RWPE2 (cell line): ENCODE measurements at regions not wholly inside any gene's neighbourhood (a gene's known extent, or its start where the extent isn't known, plus 50 kb on each side); places are given as distances from the start of the nearest gene placed in this dataset.

Experiments used
- ATAC-seq: fragments of 200-7000 bp; cut with Tn5 transposase; 3 replicates; pipeline ENCODE4 v1.9.1; 2021; ENCODE audit warnings: low read depth
- DNase-seq: peaks from one replicate; pipeline ENCODE4 v3.0.0-alpha.2; 2020; ENCODE audit warnings: low spot score
- H3K27ac ChIP-seq: fragments of 450-650 bp; 2 replicates; pipeline ENCODE4 v1.5.1; 2017; ENCODE audit warnings: mild to moderate bottlenecking; ENCODE audit not compliant: poor library complexity, severe bottlenecking
- H3K27me3 ChIP-seq: fragments of 250-450 bp; sonication (Bioruptor Pico); 2 replicates; pipeline ENCODE4 v1.5.1; 2021; ENCODE audit warnings: mild to moderate bottlenecking, moderate library complexity; ENCODE audit not compliant: insufficient read depth, poor library complexity, severe bottlenecking
- H3K36me3 ChIP-seq: fragments of 250-450 bp; sonication (Bioruptor Pico); 2 replicates; pipeline ENCODE4 v1.5.1; 2020; ENCODE audit warnings: low read depth, mild to moderate bottlenecking, moderate library complexity
- H3K4me1 ChIP-seq: fragments of 250-450 bp; sonication (Bioruptor Pico); 2 replicates; pipeline ENCODE4 v1.5.1; 2021; ENCODE audit warnings: mild to moderate bottlenecking, moderate library complexity; ENCODE audit not compliant: insufficient read depth, poor library complexity, severe bottlenecking
- H3K4me3 ChIP-seq: fragments of 250-450 bp; sonication (Bioruptor Pico); 2 replicates; pipeline ENCODE4 v1.5.1; 2021; ENCODE audit warnings: mild to moderate bottlenecking, moderate library complexity; ENCODE audit not compliant: severe bottlenecking
- H3K9me3 ChIP-seq: fragments of 250-450 bp; sonication (Bioruptor Pico); 2 replicates; pipeline ENCODE4 v1.5.1; 2021; ENCODE audit warnings: mild to moderate bottlenecking, moderate library complexity; ENCODE audit not compliant: severe bottlenecking
- TF ChIP-seq, protein P1 (sequence below): fragments of 450-650 bp; IDR thresholded peaks from one replicate; pipeline ENCODE4 v1.5.1; 2017; ENCODE audit warnings: mild to moderate bottlenecking, moderate library complexity; ENCODE audit not compliant: poor library complexity, severe bottlenecking

DNA sequence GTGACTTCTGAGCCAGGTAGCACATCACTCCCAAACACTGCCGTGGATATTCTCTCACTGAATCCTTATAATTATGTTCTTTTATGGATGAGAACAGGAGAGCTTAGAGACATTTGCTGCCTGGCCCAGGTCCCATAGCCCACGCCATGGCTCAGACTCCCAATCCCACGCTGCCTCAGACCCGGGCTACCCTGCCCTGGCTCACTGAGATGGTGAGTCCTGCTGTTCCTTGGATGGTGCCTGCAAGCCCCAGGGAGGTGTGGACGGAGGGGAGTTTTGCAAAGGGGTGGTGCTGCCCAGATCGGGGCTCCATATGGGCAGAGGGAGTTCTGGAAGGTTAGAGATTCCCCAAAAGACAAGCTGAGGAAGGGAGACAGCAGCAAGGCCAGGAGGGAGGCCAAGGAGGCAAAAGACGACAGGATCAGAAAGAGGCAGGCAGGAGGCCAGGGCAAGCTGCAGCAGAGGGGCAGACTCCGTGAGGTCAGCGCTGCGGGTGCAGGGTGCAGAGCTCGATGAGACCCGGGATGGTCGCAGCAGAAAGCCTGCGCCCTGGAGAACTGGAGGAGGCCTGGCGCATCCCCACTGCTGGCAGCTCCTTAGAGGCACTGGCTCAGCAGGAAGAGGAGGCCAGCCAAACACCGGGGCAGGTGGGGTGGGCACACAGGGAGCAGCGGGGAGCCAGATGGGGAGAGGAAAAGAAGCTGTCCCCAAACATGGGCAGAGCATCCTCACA lies 95.7 kb upstream of the ALDH1A3 start:
- ATAC-seq (no peak), DNase-seq (peak; percentile 70)
- Histone ChIP-seq H3K4me1 (no peaks in the 10 kb centered on the region), H3K36me3 (no peaks in the 10 kb centered on the region), H3K9me3 (no peaks in the 10 kb centered on the region), H3K4me3 (no peak overlapping the region), H3K27me3 (no peaks in the 10 kb centered on the region), H3K27ac (no peak overlapping the region)
- TF ChIP-seq, protein P1, sequence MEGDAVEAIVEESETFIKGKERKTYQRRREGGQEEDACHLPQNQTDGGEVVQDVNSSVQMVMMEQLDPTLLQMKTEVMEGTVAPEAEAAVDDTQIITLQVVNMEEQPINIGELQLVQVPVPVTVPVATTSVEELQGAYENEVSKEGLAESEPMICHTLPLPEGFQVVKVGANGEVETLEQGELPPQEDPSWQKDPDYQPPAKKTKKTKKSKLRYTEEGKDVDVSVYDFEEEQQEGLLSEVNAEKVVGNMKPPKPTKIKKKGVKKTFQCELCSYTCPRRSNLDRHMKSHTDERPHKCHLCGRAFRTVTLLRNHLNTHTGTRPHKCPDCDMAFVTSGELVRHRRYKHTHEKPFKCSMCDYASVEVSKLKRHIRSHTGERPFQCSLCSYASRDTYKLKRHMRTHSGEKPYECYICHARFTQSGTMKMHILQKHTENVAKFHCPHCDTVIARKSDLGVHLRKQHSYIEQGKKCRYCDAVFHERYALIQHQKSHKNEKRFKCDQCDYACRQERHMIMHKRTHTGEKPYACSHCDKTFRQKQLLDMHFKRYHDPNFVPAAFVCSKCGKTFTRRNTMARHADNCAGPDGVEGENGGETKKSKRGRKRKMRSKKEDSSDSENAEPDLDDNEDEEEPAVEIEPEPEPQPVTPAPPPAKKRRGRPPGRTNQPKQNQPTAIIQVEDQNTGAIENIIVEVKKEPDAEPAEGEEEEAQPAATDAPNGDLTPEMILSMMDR = no peak

DNA sequence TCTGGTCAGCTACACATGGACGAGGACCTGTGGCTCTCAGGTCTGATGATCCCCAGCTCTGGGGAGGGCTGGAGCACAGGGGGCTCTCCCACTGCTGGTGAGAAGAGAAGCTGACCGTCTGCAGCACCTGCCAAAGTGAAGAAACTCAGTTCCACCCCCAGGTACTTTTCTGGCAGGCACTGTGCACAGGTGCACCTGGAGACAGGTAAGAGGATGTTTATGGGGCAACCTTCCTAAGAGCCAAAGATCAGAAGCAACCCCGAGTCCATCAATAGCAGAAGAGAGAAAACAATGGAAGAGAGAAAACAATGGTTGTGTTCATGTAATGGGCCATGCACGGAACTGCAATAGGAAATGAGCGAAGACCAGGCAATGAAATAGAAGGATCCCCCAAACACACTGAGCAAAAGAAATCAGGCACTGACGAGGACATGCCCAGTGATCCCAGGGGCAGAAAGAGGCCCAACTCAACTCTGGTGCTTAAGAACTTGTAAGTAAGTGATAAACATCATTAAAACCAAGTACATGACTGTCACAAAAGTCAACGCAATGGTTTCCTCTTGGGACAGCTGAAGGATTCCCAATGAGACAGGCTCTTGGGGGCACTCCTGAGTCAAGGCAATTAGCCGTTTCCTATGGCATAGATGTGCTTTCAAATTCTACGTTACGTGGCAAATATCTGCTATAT lies 95.0 kb upstream of the ALDH1A3 start:
- ATAC-seq (no peak), DNase-seq (no peak)
- Histone ChIP-seq H3K9me3 (no peaks in the 10 kb centered on the region), H3K4me1 (no peaks in the 10 kb centered on the region), H3K27me3 (no peaks in the 10 kb centered on the region), H3K36me3 (no peaks in the 10 kb centered on the region), H3K27ac (no peak overlapping the region), H3K4me3 (no peak overlapping the region)
- TF ChIP-seq, protein P1 = no peak

DNA sequence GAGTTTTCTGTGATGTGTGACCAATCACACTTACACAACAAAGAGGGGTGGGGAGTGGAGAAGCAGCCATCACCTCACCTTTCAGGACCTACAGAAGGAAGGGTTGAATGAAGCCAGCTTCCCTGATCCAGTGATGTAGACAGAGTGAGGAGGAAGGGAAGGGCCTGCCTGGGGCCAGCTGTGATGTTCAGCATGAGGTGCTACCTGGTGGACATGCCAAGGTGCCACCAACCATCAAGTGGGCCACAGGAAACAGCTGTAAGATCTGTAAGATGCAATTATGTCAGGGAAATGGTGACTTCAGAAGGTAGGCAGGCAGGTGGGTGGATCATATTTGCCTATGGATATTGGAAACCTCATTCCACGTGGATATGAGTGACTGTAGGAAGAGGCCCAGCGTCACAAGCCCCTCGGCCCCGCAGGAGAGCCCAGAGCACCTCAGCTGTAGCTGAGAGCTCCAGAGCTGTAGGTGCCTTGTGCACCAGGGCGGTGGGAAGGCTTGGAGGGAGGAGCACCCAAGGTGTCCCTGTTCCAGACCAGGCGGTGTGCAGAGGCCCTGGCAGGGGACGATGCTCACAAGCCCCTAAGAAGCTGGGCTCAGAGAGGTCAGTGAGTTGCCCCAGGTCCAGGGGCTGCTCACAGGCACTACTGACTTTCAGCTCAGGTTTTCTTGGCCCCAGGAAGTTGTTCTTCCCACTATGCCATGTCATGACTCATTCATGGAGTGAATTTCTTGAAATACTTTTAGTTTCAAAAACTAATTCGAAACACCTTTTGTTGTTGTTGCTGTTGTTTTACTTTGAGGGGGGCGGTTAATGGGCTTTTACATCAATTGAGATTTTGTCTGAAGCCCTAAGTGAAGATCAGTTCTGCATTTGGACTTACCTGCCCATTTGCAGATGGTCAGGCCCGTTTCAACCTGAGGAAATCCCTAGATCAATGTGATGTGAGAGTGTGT lies 94.2 kb upstream of the ALDH1A3 start:
- H3K4me1 ChIP-seq = no peaks in the 10 kb centered on the region
- peak; percentile 10; the same call in 1 of the 3 replicates for ATAC-seq

DNA sequence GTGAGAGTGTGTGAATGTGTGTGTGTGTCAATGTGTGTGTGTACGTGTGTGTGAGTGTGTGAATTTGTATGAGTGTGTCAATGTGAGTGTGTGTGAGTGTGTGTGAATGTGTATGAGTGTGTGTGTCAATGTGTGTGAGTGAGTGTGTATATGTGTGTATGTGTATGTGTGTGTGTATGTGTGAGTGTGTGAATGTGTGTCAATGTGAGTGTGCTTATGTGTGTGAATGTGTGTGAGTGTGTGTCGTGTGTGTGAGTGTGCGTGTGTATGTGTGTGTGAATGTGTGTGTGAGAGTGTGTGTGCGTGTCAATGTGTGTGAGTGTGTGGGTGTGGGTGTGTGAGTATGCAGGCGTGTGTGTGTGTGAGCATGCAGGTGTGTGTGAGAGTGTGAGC lies 93.5 kb upstream of the ALDH1A3 start:
- Histone ChIP-seq H3K27ac (no peak overlapping the region), H3K4me3 (no peak overlapping the region), H3K4me1 (no peaks in the 10 kb centered on the region), H3K36me3 (no peaks in the 10 kb centered on the region), H3K27me3 (no peaks in the 10 kb centered on the region), H3K9me3 (no peaks in the 10 kb centered on the region)
- TF ChIP-seq, protein P1 = no peak
- DNase-seq = no peak
- no peak for ATAC-seq

More for the DNA sequence above, 94.2 kb upstream of the ALDH1A3 start:
- Histone ChIP-seq H3K4me3 (no peak overlapping the region), H3K27ac (no peak overlapping the region), H3K36me3 (no peaks in the 10 kb centered on the region), H3K27me3 (no peaks in the 10 kb centered on the region), H3K9me3 (no peaks in the 10 kb centered on the region)
- TF ChIP-seq, protein P1 = no peak
- DNase-seq = peak; percentile 69
